Parathyroid adenoma (tissue), 2 donors: ENCODE measurements at regions not wholly inside any gene's neighbourhood (a gene's known extent, or its start where the extent isn't known, plus 50 kb on each side); places are given as distances from the start of the nearest gene placed in this dataset.

Source experiments
- H2AFZ ChIP-seq: fragments of 300-600 bp; sonication (generic); one replicate; pipeline ENCODE4 v1.7.0; 2017; ENCODE audit warnings: antibody characterized with exemption, mild to moderate bottlenecking
- H3K27ac ChIP-seq: fragments of 300-600 bp; sonication (generic); one replicate; pipeline ENCODE4 v1.7.0; 2017
- H3K27me3 ChIP-seq: fragments of 300-600 bp; sonication (generic); one replicate; pipeline ENCODE4 v1.7.0; 2017; ENCODE audit warnings: low read length; ENCODE audit not compliant: control insufficient read depth, insufficient read depth
- H3K36me3 ChIP-seq: fragments of 300-600 bp; sonication (generic); one replicate; pipeline ENCODE4 v1.7.0; 2017; ENCODE audit warnings: low read length; ENCODE audit not compliant: control insufficient read depth, insufficient read depth
- H3K4me1 ChIP-seq: fragments of 300-600 bp; sonication (generic); one replicate; pipeline ENCODE4 v1.7.0; 2017; ENCODE audit warnings: control low read depth
- H3K4me2 ChIP-seq: fragments of 300-600 bp; sonication (generic); one replicate; pipeline ENCODE4 v1.7.0; 2017; ENCODE audit warnings: low read length
- H3K4me3 ChIP-seq: fragments of 300-600 bp; sonication (generic); one replicate; pipeline ENCODE4 v1.7.0; 2017; ENCODE audit warnings: low read depth, low read length
- H3K79me2 ChIP-seq: fragments of 300-600 bp; sonication (generic); one replicate; pipeline ENCODE4 v1.7.0; 2017; ENCODE audit warnings: control low read depth
- H3K9ac ChIP-seq: fragments of 300-600 bp; sonication (generic); one replicate; pipeline ENCODE4 v1.7.0; 2017; ENCODE audit warnings: mild to moderate bottlenecking
- H3K9me3 ChIP-seq: fragments of 300-600 bp; sonication (generic); one replicate; pipeline ENCODE4 v1.7.0; 2017; ENCODE audit warnings: low read length; ENCODE audit not compliant: control insufficient read depth
- CTCF ChIP-seq: fragments of 300-600 bp; sonication (generic); IDR thresholded peaks from one replicate; pipeline ENCODE4 v1.7.0; 2017; ENCODE audit warnings: antibody characterized with exemption, mild to moderate bottlenecking
- donor health status: primary hyperparathyroidism.

- Histone ChIP-seq H3K4me3 (no peak overlapping the region), H3K9me3 (no peaks in the 10 kb centered on the region), H3K36me3 (no peaks in the 10 kb centered on the region), H3K27me3 (no peaks in the 10 kb centered on the region), H3K4me1 (no peaks in the 10 kb centered on the region), H3K27ac (no peak overlapping the region), H2AFZ (no peak overlapping the region), H3K4me2 (no peak overlapping the region), H3K9ac (no peak overlapping the region), H3K79me2 (no peaks in the 10 kb centered on the region)
- TF ChIP-seq CTCF = no peak
These were observed 263.3 kb downstream of the PTEN start for GRCh38 chr10:88126699-88127098.

DNA sequence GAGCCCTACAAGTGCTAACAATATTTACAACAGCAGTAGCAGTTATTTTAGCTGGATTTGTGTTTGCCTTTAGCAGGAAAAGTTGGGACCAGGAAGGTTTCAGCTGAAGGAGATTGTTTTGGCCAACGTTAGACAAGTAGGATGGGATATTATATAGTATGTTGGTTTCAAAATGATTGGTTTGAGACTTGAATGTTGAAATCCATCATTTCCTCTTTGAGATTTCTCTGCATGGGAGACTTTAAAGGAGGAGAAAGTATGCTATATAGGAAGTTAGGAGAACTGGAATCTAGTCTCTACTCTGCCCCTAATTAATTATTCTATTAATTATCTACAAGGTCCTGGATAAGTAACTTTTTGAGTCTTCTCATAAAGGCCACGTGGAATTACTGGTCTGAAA is 263.8 kb downstream of the PTEN start:
- H3K79me2 ChIP-seq = no peaks in the 10 kb centered on the region
- no peaks in the 10 kb centered on the region for H3K4me1 ChIP-seq
- no peak overlapping the region for H3K4me3 ChIP-seq
- H2AFZ ChIP-seq = no peak overlapping the region
- no peak overlapping the region for H3K9ac ChIP-seq
- no peaks in the 10 kb centered on the region for H3K36me3 ChIP-seq
- no peaks in the 10 kb centered on the region for H3K27me3 ChIP-seq
- no peaks in the 10 kb centered on the region for H3K9me3 ChIP-seq
- TF ChIP-seq CTCF = no peak
- H3K27ac ChIP-seq = no peak overlapping the region
- no peak overlapping the region for H3K4me2 ChIP-seq

DNA sequence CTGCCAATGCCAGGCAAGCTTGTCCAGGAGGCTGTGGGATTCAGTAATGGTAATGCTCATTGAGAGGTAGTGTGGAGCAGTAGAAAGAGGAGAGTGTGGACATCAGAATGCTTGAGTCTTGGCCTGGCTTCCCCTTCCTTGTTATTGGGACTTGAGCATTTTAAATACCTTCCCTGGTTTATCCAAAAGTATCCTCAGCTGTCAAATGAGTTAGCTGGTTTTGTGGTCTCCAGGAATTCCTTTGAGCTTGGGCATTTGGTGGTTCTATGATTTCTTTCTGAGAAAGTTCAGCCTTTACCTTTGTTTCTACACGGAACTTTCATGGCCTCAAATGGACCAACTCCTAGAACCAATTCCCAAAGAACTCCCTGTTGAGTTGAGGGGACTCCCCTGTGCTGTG is 264.3 kb downstream of the PTEN start:
- Histone ChIP-seq H2AFZ (no peak overlapping the region), H3K27me3 (no peaks in the 10 kb centered on the region), H3K36me3 (no peaks in the 10 kb centered on the region), H3K9ac (no peak overlapping the region), H3K4me2 (no peak overlapping the region), H3K4me1 (no peaks in the 10 kb centered on the region), H3K9me3 (no peaks in the 10 kb centered on the region), H3K27ac (no peak overlapping the region), H3K79me2 (no peaks in the 10 kb centered on the region), H3K4me3 (no peak overlapping the region)
- no peak for TF ChIP-seq CTCF

DNA sequence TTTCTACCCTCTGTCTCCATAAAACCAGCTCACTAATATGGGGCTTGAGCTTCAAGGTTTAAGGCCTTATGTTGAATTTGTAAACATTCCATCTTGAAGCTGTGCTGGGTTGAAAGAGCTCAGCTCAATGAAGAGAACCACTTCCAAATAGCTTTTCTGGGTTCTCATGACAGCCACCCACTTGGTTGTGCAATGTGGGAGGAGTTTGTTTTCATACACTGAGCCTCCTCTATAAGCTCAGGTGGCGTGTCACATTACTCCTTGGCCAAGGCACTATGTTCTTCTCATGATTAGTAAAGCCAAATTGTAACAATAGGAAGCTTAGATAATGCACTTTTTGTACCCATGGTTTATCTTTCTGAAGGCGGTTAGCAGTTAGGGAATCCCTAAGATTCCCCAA is 265.6 kb downstream of the PTEN start:
- no peaks in the 10 kb centered on the region for H3K36me3 ChIP-seq
- no peak overlapping the region for H3K4me2 ChIP-seq
- TF ChIP-seq CTCF = no peak

GRCh38 chr10:88130912-88131311 is 267.5 kb downstream of the PTEN start:
- H3K79me2 ChIP-seq = no peaks in the 10 kb centered on the region
- H3K27me3 ChIP-seq = no peaks in the 10 kb centered on the region
- no peaks in the 10 kb centered on the region for H3K36me3 ChIP-seq
- no peak overlapping the region for H3K9ac ChIP-seq
- no peak overlapping the region for H3K27ac ChIP-seq
- no peaks in the 10 kb centered on the region for H3K4me1 ChIP-seq
- no peak for TF ChIP-seq CTCF
- H3K4me3 ChIP-seq = no peak overlapping the region
- H3K9me3 ChIP-seq = no peaks in the 10 kb centered on the region
- no peak overlapping the region for H3K4me2 ChIP-seq
- no peak overlapping the region for H2AFZ ChIP-seq

More for the DNA sequence above, 265.6 kb downstream of the PTEN start:
- no peaks in the 10 kb centered on the region for H3K9me3 ChIP-seq
- H3K4me1 ChIP-seq = no peaks in the 10 kb centered on the region
- H3K27me3 ChIP-seq = no peaks in the 10 kb centered on the region
- no peak overlapping the region for H3K9ac ChIP-seq
- H3K4me3 ChIP-seq = no peak overlapping the region
- no peak overlapping the region for H3K27ac ChIP-seq
- no peaks in the 10 kb centered on the region for H3K79me2 ChIP-seq
- no peak overlapping the region for H2AFZ ChIP-seq
